Stomach (tissue), 4 donors: ENCODE measurements at regions not wholly inside any gene's neighbourhood (a gene's known extent, or its start where the extent isn't known, plus 50 kb on each side); places are given as distances from the start of the nearest gene placed in this dataset.
"Not testable (repeated sequence)": the region's sequence is repeated elsewhere in the genome, so short reads cannot be mapped to it uniquely, and the experiment has no call there.

Experiments
- POLR2A ChIP-seq, 4 donors: fragments of 450-650 bp; IDR thresholded peaks; one replicate each; pipeline ENCODE4 v1.6.1; 2016; ENCODE audit warnings: antibody characterized with exemption in 4 of 4, control low read depth in 2 of 4, mild to moderate bottlenecking in 1 of 4, moderate library complexity in 1 of 4
- TF ChIP-seq, protein P1 (sequence below), 7 experiments: fragments of 450-650 bp in 4 of 7; fragments of 200-600 bp in 3 of 7; sonication (generic) in 3 of 7; IDR thresholded peaks; one replicate each; pipeline ENCODE4 v1.5.1; 2016 to 2019; ENCODE audit warnings: antibody characterized with exemption in 7 of 7, control low read depth in 2 of 7, mild to moderate bottlenecking in 1 of 7

DNA sequence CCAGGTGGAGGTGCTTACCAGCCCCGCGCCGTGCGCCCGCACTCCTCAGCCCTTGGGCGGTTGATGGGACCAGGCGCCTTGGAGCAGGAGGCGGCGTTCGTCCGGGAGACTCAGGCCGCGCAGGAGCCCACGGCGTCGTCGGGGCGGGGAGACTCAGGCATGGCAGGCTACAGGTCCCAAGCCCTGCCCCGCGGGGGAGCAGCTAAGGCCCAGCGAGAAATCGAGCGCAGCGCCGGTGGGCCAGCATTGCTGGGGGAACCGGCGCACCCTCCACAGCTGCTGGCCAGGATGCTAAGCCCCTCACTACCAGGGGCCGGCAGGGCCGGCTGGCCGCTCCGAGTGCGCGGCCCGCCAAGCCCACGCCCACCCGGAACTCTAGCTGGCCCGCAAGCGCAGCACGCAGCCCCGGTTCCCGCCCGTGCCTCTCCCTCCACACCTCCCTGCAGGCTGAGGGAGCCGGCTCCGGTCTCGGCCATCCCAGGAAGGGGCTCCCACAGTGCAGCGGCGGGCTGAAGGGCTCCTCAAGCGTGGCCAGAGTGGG is 1087.5 kb downstream of the GALC start:
- TF ChIP-seq, protein P1, sequence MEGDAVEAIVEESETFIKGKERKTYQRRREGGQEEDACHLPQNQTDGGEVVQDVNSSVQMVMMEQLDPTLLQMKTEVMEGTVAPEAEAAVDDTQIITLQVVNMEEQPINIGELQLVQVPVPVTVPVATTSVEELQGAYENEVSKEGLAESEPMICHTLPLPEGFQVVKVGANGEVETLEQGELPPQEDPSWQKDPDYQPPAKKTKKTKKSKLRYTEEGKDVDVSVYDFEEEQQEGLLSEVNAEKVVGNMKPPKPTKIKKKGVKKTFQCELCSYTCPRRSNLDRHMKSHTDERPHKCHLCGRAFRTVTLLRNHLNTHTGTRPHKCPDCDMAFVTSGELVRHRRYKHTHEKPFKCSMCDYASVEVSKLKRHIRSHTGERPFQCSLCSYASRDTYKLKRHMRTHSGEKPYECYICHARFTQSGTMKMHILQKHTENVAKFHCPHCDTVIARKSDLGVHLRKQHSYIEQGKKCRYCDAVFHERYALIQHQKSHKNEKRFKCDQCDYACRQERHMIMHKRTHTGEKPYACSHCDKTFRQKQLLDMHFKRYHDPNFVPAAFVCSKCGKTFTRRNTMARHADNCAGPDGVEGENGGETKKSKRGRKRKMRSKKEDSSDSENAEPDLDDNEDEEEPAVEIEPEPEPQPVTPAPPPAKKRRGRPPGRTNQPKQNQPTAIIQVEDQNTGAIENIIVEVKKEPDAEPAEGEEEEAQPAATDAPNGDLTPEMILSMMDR (IDR thresholded peaks at IDR 0.05) = not testable (repeated sequence)
- not testable (repeated sequence) for TF ChIP-seq POLR2A (IDR thresholded peaks at IDR 0.05)
